ENCODE measurements at regions not wholly inside any gene's neighbourhood (a gene's known extent, or its start where the extent isn't known, plus 50 kb on each side); places are given as distances from the start of the nearest gene placed in this dataset.

DNA sequence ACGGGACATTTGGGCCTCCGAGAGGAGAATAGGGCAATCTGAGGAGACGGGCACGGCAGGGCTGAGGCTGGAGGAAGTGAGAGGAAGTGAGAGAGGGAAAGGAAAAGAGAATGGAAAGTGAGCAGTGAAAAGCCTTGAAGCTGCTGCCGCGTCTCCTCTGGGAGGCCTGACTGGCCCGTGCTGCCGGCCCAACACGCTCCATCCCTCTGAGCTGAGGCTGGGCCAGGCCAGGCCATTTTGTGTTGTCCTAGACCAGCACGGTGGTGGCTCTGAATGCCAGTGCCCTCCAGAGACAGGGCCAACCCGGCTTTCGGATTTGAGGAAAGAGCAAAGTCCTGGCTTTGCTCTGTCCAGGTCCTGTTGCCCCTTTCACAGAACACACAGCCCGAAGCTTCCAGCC, 361.1 kb upstream of the SHH start:
- no TSS peak for BruUV-seq (replicated peaks)
- FAIRE-seq: no peak

More for the DNA sequence above, 361.1 kb upstream of the SHH start:
- Histone ChIP-seq H3K9me3 (replicated peaks; ENCODE audit: control insufficient read depth, insufficient read depth, low read length) (no peaks in the 10 kb centered on the region), H3K27me3 (ENCODE audit: control insufficient read depth in 2 of 2, insufficient read depth in 2 of 2, low read length in 2 of 2) (no peaks in the 10 kb centered on the region), H3K9ac (replicated peaks; ENCODE audit: extremely low read depth, insufficient read depth, low read length) (no peak overlapping the region), H3K4me3 (replicated peaks in 1 of 3; ENCODE audit: insufficient read depth in 1 of 3, low read depth in 1 of 3, low read length in 3 of 3) (no peak overlapping the region), H3K9me1 (replicated peaks; ENCODE audit: control insufficient read depth, extremely low read depth, insufficient read depth, low read length) (no peaks in the 10 kb centered on the region), H3K4me1 (ENCODE audit: control insufficient read depth, extremely low read depth, insufficient read depth, low read length) (no peaks in the 10 kb centered on the region), H4K20me1 (replicated peaks; ENCODE audit: control insufficient read depth, extremely low read depth, insufficient read depth, low read length) (no peaks in the 10 kb centered on the region), H2AFZ (ENCODE audit: low read depth, low read length) (no peak overlapping the region), H3K79me2 (ENCODE audit: control insufficient read depth, insufficient read depth, low read length) (no peaks in the 10 kb centered on the region), H3K36me3 (ENCODE audit: control insufficient read depth in 2 of 2, extremely low read depth in 1 of 2, insufficient read depth in 2 of 2, low read length in 2 of 2) (no peaks in the 10 kb centered on the region), H3K27ac (ENCODE audit: insufficient read depth, low read depth, low read length) (no peak overlapping the region), H3K4me2 (ENCODE audit: insufficient read depth, low read length) (no peak overlapping the region)
- ChIA-PET CTCF (no interaction called here), POLR2A (no interaction called here)
- DNase-seq (ENCODE audit: low read depth, low spot score): no peak
- intact Hi-C loops (cut with micrococcal nuclease): no loop called here
- TF ChIP-seq POLR2A (IDR thresholded peaks at IDR 0.05; ENCODE audit: low read depth, low read length): no peak
- TF ChIP-seq JUN (IDR thresholded peaks at IDR 0.05; ENCODE audit: borderline replicate concordance, insufficient read depth, insufficient read length, low read depth): no peak
- TF ChIP-seq, protein P1, sequence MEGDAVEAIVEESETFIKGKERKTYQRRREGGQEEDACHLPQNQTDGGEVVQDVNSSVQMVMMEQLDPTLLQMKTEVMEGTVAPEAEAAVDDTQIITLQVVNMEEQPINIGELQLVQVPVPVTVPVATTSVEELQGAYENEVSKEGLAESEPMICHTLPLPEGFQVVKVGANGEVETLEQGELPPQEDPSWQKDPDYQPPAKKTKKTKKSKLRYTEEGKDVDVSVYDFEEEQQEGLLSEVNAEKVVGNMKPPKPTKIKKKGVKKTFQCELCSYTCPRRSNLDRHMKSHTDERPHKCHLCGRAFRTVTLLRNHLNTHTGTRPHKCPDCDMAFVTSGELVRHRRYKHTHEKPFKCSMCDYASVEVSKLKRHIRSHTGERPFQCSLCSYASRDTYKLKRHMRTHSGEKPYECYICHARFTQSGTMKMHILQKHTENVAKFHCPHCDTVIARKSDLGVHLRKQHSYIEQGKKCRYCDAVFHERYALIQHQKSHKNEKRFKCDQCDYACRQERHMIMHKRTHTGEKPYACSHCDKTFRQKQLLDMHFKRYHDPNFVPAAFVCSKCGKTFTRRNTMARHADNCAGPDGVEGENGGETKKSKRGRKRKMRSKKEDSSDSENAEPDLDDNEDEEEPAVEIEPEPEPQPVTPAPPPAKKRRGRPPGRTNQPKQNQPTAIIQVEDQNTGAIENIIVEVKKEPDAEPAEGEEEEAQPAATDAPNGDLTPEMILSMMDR (IDR thresholded peaks at IDR 0.05; ENCODE audit: extremely low read depth in 1 of 2, insufficient read depth in 1 of 2, low read depth in 1 of 2, low read length in 2 of 2): no peak
- no peak for TF ChIP-seq POLR2AphosphoS5 (IDR thresholded peaks at IDR 0.05; ENCODE audit: insufficient read depth, low read depth, low read length)
- TF ChIP-seq EZH2 (IDR thresholded peaks at IDR 0.05; ENCODE audit: borderline replicate concordance, low read depth, low read length, severe bottlenecking): no peak
- TF ChIP-seq, protein P2, sequence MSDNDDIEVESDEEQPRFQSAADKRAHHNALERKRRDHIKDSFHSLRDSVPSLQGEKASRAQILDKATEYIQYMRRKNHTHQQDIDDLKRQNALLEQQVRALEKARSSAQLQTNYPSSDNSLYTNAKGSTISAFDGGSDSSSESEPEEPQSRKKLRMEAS (IDR thresholded peaks at IDR 0.05; ENCODE audit: insufficient read depth, insufficient read length): no peak
- TF ChIP-seq GATA2 (IDR thresholded peaks at IDR 0.05; ENCODE audit: insufficient read depth, insufficient read length, low read depth, low read length): no peak
- TF ChIP-seq FOS (IDR thresholded peaks at IDR 0.05; ENCODE audit: borderline replicate concordance, insufficient read depth, low read length): no peak
- no peak for TF ChIP-seq MYC (IDR thresholded peaks at IDR 0.05; ENCODE audit: low read depth, low read length)
- dilution Hi-C loops (cut with MboI; ENCODE audit: extremely low pct_ligation_motif_present, low sequenced_read_pairs): no loop called here
